ENCODE measurements at regions not wholly inside any gene's neighbourhood (a gene's known extent, or its start where the extent isn't known, plus 50 kb on each side); places are given as distances from the start of the nearest gene placed in this dataset.
"Not testable (repeated sequence)": the region's sequence is repeated elsewhere in the genome, so short reads cannot be mapped to it uniquely, and the experiment has no call there.

DNA sequence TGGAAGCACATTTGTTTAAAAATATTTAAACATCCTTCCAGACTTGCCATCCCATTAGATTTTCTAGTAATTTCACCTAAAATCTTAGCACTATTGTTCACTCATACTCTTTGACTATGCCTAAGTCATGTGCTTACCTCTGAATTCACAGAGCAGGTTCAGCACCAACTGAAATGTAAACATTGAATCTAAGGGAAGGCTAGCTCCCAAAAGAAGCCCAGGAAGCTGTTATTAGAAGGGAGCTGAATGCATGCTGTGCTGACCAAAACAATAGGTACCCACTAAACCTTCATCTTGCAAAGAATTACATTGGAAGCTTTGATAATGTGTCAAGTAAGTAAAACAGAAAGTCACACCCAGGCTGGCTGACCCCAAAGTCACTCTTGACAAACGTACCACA, 571.3 kb downstream of the GABRG2 start:
- DNase-seq: no peak

GRCh38 chr5:162641142-162641813, 573.7 kb downstream of the GABRG2 start:
- DNase-seq: no peak

DNA sequence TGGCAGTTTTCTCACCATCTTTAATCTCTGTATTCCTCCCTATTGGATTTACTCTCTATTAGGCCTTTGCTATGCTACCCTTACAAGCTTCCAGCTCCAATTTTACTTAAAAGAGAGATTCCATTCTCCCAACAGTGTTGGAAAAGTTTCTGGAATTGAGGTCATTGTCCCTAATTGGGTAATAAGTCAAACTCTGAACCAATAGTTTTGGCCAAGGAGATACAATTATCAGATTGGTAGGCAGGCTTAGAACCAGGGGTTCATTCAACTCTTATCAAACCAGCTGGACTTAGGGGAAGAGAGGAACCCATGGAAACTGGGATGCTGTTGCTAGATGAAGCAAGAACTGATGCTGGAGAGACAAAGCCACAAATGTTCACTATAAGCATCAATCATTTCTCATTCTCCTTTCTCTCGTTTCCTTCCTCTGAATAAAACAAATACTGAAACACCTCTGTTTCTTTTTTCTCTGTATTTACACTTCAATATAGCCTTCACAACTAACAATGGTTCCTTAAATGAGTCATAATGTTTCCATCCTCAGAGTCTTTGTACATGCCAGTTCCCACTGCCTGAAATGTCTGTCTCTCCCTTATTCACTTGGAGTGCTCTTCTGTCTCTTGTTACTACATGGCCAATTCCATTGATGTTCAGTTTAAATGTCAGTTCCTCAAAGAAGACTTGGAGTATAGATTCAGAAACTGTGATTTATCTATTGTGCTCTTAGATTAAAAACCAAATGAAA, 587.3 kb downstream of the GABRG2 start:
- DNase-seq: no peak

DNA sequence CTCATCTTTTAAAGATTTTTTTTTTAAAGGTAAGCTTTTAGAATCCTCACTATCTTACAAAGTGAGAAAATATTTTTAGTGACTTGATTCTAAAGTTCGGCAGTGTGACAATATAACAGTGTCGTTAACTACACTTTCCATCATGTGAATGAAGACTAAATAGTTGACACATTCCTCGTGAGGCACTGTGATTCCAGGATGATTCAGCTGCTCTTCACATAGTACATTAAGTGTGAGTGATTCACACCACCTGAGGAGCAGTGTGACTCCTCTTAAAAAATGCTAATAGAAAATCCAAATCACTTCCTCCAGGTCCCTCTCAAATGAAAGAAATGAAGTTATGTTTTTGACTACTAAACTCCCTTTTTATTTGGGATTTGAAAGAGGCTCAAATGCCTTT, 589.5 kb downstream of the GABRG2 start:
- no peak for DNase-seq

GRCh38 chr5:162664846-162665245, 597.3 kb downstream of the GABRG2 start:
- no peak for DNase-seq

DNA sequence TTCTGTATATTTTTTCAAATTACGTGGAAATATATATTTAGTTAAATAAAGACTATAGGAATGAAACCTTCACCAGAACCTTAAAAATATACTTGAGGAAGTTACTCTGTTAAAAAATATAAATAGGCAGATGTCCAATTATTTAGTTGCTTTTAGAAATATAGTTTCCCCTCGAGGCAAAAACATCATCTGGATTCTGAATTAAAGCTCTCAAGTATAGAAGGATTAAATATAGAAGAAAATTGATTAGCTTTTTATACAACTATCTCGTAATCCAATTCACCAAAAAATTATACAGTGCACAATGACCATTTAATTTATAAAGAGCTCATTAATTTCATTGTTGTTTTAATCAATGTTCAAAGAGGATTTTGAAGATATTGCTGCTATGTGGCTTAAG, 601.4 kb downstream of the GABRG2 start:
- DNase-seq: no peak

- no peak for DNase-seq
Measured at GRCh38 chr5:162672061-162672460, 604.5 kb downstream of the GABRG2 start.

- no peak for DNase-seq
Measured at GRCh38 chr5:162683284-162683683, 615.7 kb downstream of the GABRG2 start.

DNA sequence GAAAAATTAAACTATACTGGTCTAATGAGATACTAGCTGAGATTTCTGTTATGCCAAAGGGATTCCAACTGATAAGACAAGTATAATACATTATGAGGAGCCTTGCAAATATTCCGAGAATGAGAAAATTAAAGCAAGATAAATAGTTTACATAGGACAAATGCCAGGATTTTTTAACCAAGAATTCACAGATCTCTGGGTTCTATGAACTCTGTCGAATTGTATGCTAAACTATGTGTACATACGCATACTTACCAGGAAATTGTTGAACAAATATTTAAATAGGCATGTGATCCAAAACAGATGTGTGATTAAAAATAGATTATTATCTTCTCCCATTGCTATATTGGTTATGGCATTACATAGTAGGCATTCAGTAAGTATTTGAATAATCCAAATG, 616.6 kb downstream of the GABRG2 start:
- no peak for DNase-seq

DNA sequence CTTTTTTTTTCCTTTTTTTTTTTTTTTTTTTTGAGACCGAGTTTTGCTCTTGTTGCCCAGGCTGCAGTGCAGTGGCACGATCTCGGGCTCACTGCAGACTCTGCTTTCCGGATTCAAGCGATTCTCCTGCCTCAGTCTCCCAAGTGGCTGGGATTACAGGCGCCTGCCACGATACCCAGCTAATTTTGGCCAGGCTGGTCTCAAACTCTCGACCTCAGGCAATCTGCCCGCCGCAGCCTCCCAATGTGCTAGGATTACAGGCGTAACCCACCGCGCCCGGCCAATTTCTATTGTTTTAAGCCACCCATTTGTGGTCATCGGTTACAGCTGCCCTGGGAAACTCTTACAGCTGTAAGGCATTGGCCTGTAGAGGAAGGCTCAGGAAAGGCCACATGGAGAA, 617.7 kb downstream of the GABRG2 start:
- no peak for DNase-seq

DNA sequence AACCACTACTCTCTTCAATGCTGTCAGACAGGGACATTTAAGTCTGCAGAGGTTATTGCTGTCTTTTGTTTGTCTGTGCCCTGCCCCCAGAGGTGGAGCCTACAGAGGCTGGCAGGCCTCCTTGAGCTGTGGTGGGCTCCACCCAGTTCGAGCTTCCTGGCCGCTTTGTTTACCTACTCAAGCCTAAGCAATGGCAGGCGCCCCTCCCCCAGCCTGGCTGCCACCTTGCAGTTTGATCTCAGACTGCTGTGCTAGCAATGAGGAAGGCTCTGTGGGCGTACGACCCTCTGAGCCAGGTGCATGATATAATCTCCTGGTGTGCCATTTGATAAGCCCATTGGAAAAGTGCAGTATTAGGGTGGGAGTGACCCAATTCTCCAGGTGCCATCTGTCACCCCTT, 628.7 kb downstream of the GABRG2 start:
- DNase-seq: not testable (repeated sequence)

DNA sequence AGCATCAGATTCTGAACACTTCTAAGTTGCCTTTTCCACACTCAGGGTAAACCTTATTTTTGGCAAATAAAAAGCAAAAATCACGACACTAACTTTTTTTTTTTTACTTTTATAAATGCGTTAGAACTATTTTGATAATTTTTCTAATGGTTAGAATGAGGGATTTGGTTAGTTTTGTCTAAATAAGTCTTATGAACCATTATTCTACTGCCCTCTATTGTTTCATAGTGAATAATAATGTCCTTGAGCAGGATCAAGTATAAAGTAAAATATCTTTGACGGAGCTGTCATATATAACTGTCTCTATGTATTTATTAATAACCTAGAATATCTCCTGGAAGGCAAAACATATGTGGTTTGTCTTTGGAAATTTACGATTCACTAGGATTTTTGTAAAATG, 631.8 kb downstream of the GABRG2 start:
- no peak for DNase-seq

DNA sequence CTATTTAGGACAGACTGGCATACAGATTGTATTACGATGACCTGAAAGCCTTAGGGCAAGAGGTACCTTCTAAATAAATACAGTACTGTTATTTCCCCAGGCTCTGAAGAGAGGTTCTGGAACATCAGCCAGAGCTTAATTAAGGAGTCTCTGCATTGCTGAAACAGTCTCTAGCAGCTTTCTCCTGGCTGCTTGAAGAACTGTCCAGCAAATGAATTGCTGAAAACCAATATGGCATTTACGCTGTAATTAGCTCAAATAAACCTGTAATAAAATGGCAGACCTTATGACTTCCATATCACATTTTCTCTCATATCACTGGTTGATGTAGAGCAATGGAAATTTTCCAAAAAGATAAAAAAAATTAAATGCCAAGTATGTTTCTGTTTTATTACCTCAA, 636.3 kb downstream of the GABRG2 start:
- DNase-seq: no peak

DNA sequence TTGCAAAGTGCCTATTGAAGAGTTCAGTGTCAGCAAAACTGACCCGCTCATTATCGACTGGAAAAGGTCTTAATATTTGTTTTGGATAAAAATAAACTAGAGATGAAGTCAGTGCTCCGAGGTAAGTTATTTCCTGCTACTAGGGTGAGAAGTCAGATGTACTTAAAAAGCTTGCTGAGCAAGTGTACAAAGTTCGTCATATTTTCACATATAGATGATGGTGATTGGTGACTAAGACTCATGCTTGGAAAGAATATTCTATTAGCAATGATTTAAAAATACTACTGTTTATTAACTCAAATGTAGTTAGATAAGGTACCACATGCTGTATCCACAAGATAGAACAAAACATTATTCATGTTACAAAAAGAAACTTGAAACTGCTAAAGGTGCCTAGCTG, 643.7 kb downstream of the GABRG2 start:
- DNase-seq: no peak

DNA sequence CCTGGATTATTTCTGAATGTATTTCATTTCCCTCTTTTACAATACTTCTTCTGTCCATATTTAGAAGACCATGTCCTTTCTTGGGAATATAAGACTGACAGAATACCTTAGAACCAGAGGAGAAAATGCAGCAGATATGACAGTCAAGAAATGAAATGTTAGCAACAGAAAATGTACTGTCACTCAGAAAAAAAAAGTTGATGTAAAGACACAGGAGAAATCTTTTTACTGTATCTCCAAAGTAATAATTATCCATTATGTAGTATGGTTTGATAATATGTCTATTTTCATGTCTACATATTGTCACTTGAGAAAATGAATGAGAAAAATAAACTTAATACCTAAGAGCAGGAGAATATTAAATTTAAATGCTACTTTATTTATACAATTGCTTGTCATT, 652.1 kb downstream of the GABRG2 start:
- no peak for DNase-seq

- DNase-seq: no peak
Measured at GRCh38 chr5:162721125-162721524, 653.6 kb downstream of the GABRG2 start.

GRCh38 chr5:162752612-162753011, 684.8 kb upstream of the CCNG1 start:
- no peak for DNase-seq

DNA sequence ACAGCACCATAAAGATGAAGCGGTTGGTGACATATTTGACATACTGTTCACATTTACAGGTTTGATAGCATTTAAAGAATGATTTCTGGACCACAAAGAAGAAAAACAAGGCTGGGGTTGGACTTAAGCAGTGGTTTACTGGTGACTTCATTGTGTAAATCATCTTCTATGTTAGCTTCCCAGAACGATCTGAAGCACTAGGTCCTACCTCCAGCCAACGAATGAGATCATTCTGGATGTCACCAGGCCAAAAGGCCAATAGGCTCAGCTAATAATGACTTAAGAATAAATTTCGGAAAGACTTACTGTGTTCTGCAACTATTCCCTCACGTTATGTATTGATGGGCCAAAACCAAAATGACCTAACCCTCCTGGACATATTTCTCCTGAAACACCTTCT, 675.3 kb upstream of the CCNG1 start:
- no peak for DNase-seq

DNA sequence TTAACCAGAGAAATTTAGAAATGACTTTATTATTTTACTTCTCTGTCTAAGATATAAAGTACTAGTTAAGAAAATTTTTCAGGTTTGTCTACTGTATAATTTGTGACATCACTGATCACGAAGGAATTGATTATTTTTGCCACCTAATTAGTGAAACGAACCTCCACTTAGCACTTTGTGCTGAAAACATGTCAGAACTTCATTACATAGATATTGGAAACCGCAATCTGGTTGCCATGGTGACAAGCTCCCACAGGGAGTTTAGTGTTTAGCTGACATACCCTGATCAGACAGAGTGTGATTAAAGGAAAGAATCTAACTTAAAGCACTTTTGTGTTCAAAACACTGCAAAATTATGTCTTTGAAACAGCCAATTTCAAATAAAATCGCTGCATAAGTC, 668.4 kb upstream of the CCNG1 start:
- DNase-seq: no peak

- DNase-seq: no peak
Measured at GRCh38 chr5:162785673-162786072, 651.7 kb upstream of the CCNG1 start.

DNA sequence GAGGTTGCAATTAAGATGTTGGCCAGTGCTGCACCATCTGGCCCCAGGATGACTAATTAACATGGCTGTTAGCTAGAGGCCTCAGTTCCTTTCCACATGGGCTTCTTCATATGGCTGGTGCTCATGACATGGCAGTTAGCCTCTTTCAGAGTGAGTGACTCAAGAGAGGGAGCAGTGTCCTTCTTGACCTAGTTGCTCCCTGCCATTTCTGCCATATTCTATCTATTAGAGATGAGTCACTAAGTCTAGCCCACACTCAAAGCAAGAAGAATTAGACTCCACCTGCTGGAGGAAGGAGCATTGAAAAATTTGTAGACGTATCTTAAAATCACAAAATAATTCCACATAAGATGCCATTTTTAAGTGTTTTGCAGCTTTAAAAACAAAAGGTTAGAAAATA, 651.2 kb upstream of the CCNG1 start:
- no peak for DNase-seq

GRCh38 chr5:162796507-162796906, 640.9 kb upstream of the CCNG1 start:
- DNase-seq: no peak

GRCh38 chr5:162800301-162800700, 637.1 kb upstream of the CCNG1 start:
- no peak for DNase-seq

DNA sequence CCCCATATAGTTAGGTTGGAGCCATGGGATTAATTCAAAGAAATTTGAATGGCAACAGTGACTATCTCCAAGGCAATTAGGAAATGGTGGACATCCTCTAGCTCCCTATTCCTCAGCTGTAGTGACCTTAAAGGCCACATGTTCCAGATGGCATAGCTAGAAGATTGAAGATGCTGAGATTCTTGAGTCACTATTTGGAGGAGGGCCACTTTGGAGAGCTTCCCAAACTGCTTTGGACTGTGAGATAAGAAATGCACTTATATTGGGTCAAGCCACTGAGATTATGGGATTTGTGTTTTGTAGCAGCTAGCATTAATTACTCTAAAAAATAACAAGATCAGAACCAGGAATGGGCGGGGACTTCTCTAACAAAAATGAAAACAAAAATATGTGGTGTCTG, 636.2 kb upstream of the CCNG1 start:
- no peak for DNase-seq

GRCh38 chr5:162806195-162806594, 631.2 kb upstream of the CCNG1 start:
- no peak for DNase-seq
